HG02610 (cell line): ENCODE measurements at regions not wholly inside any gene's neighbourhood (a gene's known extent, or its start where the extent isn't known, plus 50 kb on each side); places are given as distances from the start of the nearest gene placed in this dataset.
"Not testable (repeated sequence)": the region's sequence is repeated elsewhere in the genome, so short reads cannot be mapped to it uniquely, and the experiment has no call there.

Source experiments
- ATAC-seq: cut with Tn5 transposase; IDR thresholded peaks from one replicate; pipeline ENCODE4 v1.9.1; 2021; ENCODE audit warnings: mild to moderate bottlenecking, moderate library complexity; ENCODE audit not compliant: unreplicated experiment

DNA sequence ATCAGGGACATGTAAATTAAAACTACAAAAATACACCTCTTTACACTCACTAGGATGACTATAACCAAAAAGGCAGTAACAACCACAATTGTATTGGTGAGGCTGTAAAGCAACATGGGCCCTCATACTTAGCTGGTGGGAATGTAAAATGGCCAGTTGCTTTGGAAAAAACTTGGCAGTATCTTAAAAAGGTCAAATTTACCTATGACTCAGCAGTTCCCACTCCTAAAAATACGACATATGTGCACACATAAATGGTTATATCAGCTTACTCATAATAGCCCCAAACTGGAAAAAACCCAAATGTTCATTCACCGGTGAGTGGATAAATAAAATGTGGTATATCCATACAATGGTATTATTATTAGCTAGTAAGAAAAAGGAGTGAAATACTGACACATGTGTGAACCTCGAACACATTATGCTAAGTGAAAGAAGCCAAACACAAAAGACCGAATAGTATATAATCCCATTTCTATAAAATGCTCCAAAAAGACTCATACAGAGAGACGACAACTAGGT, 391.4 kb downstream of the NPIPA8 start:
- ATAC-seq, result no peak

DNA sequence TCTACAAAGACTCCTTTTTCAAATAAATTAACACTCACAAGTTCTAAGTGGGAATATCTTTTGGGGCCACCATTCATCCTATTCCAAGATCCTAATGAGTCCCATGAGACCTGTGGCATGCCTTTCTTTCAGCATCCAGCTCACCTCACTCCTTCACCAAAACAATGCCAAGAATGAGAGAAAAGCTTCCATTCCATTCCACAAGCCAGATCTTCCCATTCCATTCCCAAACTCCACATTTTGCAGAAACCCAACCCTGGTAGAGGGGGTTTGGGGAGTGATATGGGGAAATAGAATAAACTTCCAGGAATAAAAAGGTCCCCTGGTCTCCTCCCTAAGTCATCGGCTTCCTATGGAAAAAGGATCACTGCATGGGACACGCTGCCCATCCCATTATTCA, 392.2 kb downstream of the NPIPA8 start:
- ATAC-seq, result no peak

DNA sequence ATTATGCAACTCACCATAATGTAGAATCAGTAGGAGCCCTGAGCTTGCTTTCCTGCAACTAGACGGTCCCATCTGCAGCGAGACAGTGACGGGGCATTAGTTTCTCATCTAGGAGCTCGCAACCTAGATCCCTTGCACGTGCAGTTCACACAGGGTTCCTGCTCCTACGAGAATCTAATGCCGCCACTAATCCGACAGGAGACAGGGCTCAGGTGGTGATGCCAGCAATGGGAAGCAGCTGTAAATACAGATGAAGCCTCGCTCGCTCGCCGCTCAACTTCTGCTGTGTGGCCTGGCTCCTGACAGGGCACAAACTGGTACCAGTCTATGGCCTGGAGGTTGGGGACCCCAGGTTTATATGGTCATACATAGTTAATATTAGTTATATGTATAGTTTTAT, 394.5 kb downstream of the NPIPA8 start:
- no peak for ATAC-seq

DNA sequence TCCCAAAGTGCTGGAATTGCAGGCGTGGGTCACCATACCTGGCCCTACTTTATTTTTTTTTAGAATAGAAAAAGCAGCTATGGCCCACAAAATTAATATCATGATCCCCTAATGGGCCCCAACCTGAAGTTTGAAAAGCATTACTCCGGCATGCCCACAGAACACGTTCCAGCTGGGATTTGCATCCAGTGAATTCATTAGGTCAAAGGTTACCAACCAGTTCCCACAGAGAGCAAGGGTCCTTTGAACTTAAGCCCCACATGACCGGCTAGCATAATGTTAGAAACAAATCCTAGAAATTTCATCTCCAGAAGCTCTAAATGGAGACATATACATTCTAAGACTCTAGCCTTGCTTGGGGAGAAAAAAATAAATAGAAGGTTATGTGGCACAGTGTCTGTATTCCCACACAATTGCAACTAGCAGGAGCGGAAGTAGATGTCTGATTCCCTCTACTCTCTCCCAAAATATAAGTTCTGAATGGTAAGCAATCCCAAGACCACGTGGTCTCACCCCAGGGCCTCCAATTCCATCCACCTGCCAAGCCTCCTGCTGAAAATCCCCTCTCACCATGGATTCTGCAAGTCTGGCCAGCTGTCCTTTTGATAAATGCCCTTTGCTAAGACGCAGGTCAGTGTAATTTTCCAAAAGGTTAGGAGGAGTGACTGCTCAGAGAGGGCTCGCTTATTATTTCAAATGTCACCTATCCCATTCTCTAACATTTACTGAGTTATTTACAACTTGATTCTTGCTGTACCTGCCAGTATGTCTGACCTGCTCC, 395.8 kb downstream of the NPIPA8 start:
- no peak for ATAC-seq

DNA sequence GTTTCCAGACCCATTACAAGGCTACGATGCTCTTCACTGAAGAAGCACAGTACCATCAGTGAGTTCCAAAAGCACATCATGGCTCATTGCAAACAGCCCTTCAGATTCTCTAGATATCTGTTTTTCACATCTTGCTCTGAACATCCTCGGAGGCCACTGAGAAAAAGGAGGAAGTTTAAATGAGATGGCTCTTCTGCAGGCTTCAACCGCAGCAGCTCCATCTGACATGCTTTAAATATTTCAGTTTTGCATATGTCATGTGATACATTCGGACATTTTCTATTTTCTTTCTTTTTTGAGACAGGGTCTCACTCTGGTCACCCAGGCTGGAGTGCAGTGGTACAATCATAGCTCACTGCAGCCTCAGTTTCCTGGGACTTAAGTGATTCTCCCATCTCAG, 396.8 kb downstream of the NPIPA8 start:
- no peak for ATAC-seq

DNA sequence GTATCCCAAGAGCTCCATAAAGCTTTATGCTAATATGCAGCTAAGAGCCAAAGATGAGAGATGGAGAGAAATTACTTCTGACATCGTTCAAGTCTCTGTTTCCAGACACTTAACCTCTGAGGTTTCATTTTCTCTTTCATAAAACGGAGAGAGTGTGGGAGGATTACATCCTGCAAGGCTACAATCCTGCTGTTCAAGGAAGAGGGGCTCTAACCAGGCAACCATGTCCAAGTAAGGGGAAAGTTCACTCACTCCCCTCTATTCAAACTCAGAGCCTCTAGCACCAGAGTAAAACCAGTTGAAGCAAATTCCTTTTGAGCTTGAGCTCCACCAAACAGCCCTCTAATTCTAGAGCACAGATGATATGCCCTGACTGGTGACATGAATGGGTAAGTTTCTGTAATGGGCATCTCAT, 397.4 kb downstream of the NPIPA8 start:
- ATAC-seq, result no peak

DNA sequence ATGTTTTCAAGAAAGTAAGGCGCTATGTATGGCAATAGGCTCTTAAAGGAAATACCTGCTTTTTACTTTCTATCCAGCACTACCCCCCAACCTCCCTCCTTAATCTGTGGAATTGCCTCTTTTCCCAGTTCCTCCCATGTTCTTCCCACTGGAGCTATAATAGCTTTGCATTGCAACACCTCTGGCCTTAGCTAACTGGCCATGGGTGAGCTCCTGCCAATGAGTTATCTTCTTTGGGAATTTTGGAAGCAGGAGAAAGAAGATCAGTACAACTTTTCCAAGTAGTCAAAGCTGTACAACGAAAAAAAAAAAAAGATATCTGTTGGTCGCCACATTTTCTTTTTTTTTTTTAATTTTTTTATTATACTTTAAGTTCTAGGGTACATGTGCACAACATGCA, 398.0 kb downstream of the NPIPA8 start:
- ATAC-seq, result no peak

DNA sequence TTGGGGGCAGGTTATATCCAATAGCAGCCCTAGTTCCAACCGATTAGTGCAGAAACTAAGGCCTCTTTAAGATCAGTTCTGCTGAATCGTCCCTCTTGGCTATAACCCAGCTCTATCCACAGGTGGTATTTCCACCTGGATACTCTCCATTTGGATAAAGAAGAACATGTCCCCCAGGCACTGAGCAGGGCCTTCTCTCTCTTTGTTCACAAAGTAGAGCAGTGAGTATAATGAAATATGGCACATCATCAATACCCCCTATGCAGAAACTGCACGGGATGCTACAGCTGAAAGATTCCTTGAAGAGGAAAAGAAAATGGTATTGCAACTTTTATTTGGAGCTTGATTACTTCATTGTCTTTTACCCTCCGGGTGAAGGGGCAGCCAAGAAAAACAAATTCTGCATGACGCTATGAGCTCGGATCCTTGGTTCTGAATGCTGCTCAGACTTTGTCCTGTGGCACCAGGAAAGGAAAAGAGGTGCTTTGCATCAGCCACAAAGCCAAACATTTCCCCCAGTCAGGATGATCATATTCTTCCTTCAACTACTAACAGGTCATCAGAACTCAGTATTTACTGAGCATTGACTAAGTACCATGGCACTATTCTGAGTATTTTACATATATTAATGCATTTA, 399.7 kb downstream of the NPIPA8 start:
- no peak for ATAC-seq

DNA sequence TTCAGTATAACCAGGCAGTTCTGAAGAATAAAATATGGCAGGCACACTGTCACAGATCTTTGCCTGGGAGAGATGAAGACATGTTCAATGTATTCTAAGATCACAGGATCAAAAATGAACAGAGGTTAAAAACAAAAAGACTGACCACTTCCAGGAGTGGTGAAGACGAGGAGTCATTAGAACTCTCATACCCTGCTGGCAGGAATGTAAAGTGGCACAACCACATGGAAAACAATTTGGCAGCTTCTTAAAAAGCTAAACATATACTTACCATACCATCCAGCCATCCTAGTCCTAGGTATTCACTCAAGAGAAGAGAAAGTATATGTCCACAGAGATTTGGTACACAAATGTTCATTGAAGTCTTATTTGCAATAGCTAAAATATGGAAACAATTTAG, 406.3 kb downstream of the NPIPA8 start:
- no peak for ATAC-seq

DNA sequence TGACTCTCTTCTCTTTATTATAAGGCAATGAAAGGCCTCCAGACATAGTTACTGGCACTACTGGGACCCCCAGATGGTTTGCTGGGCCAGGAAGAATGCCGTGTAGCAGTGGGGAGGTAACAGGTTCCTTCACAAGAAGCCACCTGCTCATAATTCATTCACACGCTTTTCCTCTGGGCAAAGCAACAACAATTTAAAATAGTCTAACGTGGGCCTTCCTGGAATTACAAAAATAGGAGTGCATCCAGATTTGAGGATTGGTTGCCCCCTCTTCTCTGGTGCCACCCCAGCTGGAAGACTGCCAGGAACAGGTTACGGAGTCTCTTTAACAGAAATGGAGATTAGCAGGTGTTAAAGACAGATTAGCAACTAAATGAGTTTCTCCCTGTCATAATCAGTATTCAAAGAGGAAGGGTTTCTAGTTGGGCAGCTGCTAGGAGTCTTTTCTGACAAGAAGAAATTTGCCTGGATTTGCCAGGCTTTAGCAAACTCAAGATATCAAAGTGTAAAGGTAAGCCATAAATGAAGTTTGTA, 409.6 kb downstream of the NPIPA8 start:
- ATAC-seq, result no peak

DNA sequence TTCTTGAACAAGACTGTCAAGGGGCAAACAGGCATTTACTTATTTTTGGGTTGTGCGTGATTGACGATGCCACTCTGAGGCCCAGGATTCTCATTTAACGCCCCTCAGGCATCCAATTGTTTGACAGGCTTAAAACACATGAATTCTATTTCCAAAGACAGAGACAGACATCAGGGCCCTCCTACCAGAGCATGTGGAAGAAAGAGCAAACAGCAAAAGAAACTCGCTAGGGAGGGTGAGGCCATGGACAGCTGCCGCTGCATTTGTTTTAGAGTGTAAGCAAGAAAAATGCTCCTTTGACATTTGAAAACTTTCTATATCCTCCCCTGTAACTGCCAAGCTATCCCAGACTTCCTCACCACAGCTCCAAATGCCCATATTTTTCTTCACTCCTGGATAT, 410.1 kb downstream of the NPIPA8 start:
- ATAC-seq, result no peak

DNA sequence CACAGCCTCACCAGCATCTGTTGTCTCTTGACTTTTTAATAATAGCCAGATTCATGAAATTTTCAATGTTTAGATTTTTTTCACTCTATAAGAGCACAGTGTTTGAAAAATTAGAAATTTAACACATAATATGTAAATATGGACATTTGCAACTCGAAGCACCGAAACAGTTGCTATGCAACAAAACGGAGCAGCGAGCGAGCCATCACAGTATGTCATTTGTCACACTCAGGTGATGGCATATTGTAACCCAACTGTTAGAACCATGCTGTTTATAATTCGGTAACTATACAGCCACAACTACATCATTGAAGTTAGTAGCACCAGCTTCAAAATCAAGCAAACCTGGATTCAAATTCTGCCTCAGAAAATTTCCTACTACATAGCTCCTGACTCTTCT, 410.8 kb downstream of the NPIPA8 start:
- ATAC-seq, result no peak

DNA sequence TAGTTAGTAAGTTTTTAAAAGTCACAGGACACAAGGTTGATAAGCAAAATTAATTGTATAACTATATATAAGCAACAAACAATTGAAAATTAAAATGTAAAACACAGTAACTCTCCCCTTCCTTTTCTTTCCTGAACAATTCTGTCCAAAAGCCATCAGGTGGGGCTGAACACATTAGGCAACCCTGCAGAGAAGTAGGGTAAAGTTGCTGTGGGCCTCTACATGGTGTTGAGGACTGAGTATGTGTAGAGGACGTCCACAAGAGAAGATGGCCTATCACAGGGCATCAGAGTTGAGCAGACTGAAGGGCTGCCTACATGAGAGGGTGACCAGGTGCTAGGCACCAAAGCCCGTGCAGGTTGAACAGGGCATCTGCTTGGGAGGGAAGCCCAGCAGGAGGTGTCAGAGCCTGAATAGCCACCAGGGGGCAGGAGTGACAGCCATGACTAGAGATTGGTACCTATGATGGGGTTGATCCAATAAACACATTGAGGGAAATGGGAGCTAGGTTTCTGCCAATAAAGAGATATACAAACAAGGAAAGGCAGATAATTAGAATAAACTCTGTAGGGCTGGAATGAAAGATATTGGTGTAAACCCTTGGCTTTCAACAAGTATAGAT, 415.1 kb downstream of the NPIPA8 start:
- no peak for ATAC-seq

DNA sequence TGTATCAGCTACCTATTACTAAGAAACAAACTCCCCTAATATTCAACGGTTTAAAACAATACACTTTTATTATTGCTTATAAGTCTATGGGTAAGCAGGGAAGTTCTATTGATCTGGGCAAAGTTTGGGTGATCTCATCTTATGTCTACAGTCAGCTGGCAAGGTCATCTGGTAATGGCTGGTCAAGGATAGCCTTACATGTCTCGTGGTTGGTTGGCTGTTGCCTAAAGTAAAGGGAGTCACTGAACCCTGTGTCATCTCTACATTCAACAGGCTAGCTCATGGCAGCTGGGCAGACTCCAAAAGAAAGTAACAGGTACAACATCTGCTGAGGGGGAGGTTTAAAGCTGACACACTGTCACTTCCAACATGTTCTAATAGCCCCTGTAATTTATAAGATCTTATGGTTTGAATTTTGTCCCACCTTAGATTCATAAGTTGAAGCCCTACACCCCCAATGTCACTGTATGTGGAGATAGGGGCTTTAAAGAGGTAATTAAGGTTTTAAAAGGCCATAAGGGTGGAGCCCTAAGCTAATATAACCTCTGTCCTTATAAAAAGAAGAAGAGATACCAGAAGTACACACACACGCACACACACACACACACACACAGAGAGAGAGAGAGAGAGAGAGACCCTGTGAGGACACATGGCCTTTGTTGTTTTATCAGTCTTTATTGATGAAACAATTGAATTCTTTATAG, 419.1 kb downstream of the NPIPA8 start:
- no peak for ATAC-seq

DNA sequence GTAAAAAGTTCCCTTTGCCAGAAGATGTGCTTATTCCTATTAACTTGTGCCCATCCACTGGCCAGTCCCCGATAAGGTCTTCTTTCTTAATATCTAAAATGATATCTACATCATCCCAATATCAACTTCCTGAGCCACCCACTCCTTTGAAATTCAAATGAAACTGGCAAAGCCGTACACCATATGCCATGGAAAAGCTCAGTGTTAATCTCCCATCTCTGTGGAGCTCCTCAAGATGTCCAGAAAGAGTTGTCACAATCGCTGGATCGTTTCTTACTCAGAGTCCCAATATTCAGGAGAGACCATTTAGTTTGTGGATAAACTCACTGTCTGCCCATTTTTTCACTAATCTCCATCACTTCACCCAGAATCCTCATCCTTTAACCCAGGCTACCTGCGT, 420.7 kb downstream of the NPIPA8 start:
- no peak for ATAC-seq

DNA sequence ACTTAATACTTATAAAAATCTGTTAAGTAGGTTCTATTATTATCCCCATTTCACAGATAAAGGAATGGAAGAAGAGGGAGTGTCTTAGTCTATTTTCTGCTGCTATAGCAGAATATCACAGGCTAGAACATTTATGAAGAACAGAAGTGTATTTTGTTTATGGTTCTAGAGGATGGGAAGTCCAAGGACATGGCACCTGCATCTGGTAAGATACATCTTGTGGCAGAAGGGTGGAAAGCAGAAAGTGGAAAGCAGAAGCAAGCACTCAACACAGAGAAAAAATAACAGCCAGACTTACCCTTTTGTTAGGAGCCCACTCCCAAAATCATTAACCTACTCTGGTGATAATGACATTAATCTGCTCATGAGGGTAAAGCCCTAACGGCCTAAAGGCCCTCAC, 422.4 kb downstream of the NPIPA8 start:
- ATAC-seq, result no peak

DNA sequence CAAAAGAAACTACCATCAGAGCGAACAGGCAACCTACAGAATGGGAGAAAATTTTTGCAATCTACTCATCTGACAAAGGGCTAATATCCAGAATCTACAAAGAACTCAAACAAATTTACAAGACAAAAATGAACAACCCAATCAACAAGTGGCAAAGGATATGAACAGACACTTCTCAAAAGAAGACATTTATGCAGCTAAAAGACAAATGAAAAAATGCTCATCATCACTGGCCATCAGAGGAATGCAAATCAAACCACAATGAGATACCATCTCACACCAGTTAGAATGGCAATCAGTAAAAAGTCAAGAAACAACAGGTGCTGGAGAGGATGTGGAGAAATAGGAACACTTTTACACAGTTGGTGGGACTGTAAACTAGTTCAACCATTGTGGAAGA, 425.0 kb downstream of the NPIPA8 start:
- ATAC-seq, result not testable (repeated sequence)

DNA sequence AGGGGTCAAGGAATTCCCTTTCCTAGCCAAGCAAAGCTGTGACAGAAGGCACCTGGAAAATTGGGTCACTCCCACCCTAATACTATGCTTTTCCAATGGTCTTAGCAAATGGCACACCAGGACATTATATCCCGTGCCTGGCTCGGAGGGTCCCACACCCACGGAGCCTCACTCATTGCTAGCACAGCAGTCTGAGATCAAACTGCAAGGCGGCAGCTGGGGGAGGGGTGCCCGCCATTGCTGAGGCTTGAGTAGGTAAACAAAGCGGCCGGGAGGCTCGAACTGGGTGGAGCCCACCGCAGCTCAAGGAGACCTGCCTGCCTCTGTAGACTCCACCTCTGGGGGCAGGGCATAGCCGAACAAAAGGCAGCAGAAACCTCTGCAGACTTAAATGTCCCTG, 429.9 kb downstream of the NPIPA8 start:
- not testable (repeated sequence) for ATAC-seq

DNA sequence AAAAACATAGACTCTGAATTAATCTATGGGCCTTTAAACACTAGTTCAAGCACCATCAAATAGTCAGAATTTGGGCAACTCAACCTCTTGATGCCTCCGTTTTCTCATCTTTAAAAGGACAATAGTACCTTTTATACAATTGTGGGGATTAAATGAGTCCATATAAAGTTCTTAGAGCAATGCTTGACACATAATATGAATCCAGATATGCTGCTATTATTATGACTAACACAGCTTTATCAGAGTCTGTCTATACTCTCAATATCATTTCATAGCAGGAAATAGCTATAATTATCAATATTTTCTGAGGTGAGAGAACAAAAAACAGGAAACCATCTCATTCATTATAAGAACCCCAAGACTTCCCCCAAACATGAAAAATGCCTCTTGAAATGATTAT, 430.5 kb upstream of the XYLT1 start:
- no peak for ATAC-seq

DNA sequence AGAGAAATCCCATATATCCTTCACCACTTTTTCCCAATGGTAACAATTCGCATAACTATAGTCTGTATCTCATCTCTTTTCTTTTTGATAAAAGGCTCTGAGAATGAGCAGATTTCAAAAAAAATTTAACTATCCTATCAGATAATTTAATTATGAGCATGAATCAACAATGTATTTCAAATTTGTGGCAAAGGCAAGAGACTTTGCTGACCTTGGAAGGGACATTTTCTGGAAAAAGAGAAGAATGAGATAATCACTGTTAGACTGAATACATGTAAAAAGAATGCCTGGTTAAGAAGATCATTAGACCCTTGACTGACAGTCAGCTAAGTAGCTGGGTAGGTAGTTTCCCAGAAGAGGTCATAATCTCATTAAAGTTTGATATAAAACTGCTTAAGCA, 428.4 kb upstream of the XYLT1 start:
- no peak for ATAC-seq

DNA sequence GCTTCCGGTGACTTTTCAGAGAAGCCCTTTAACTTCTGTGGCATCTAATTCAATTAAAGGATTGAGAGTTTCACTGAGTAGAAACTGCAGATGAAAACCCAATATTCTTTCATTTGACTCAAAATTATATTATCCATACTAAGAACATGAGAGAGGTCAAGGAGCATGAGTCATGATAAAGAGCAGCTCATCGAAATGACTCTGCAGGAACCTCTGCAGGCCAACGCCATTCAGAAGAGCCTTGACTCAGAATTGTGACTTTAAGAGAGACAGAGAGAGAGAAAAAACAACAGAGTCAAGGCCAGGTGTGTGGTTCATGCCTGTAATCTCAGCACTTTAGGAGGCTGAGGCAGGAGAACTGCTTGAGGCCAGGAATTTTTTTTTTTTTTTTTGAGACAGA, 417.2 kb upstream of the XYLT1 start:
- ATAC-seq, result no peak
